Endothelial cell of umbilical vein (primary cell): ENCODE measurements at regions not wholly inside any gene's neighbourhood (a gene's known extent, or its start where the extent isn't known, plus 50 kb on each side); places are given as distances from the start of the nearest gene placed in this dataset.

Experiments
- BruUV-seq: library from RNA; stranded (reverse); fragments of 400-500 nt; replicated peaks from 2 replicates; lab custom pipeline; 2021; lab: Mats Ljungman, UMichigan
- CTCF ChIA-PET: fragments of 300-600, 350-600 bp; sonication (Branson Sonifier 250); formaldehyde crosslinking; loops from one replicate; lab custom pipeline; 2021; ENCODE audit warnings: antibody characterized with exemption, inconsistent platforms; lab: Charles Lee
- POLR2A ChIA-PET: fragments of 300-600, 350-600 bp; sonication (Branson Sonifier 250); formaldehyde crosslinking; loops from one replicate; lab custom pipeline; 2021; ENCODE audit warnings: antibody characterized with exemption, inconsistent platforms; lab: Charles Lee
- DNase-seq: peaks from one replicate; pipeline ENCODE4 v3.0.0-alpha.2; 2011; ENCODE audit warnings: low read depth, low spot score
- FAIRE-seq: peaks from 2 replicates; lab custom pipeline; 2011; peaks lifted over from hg19 to GRCh38; lab: Jason Lieb, UNC
- H2AFZ ChIP-seq: 2 replicates; pipeline ENCODE4 v1.6.0; 2012; ENCODE audit warnings: low read depth, low read length, control low read depth, inconsistent platforms
- H3K27ac ChIP-seq: 2 replicates; pipeline ENCODE4 v1.5.1; 2011; ENCODE audit warnings: low read depth, mild to moderate bottlenecking, control low read depth, low read length, moderate library complexity; ENCODE audit not compliant: insufficient read depth
- H3K27me3 ChIP-seq, 2 experiments: 2 replicates each; pipeline versions ENCODE4 v1.6.0 to v1.6.1; 2011; ENCODE audit warnings: low read length in 2 of 2, mixed read lengths in 1 of 2; ENCODE audit not compliant: control insufficient read depth in 2 of 2, insufficient read depth in 2 of 2
- H3K36me3 ChIP-seq, 2 experiments: 2 replicates in 1 of 2; 3 replicates in 1 of 2; pipeline ENCODE4 v1.5.1; 2011; ENCODE audit warnings: low read length in 2 of 2, mild to moderate bottlenecking in 1 of 2, moderate library complexity in 1 of 2; ENCODE audit not compliant: control insufficient read depth in 2 of 2, insufficient read depth in 2 of 2; ENCODE audit errors: extremely low read depth in 1 of 2
- H3K4me1 ChIP-seq: 3 replicates; pipeline ENCODE4 v1.5.1; 2011; ENCODE audit warnings: mild to moderate bottlenecking, low read length; ENCODE audit not compliant: control insufficient read depth, insufficient read depth; ENCODE audit errors: extremely low read depth
- H3K4me2 ChIP-seq: 2 replicates; pipeline ENCODE4 v1.6.1; 2011; ENCODE audit warnings: low read length, control low read depth, mixed read lengths; ENCODE audit not compliant: insufficient read depth
- H3K4me3 ChIP-seq, 3 experiments: fragments of 200-600 bp in 1 of 3; sonication (generic), shearing (Covaris generic) in 1 of 3; replicated peaks in 1 of 3; 2 replicates each; pipeline ENCODE4 v1.5.1; 2011 to 2016; ENCODE audit warnings: control low read depth in 3 of 3, low read length in 3 of 3, mild to moderate bottlenecking in 2 of 3, inconsistent platforms in 1 of 3, low read depth in 1 of 3, moderate library complexity in 1 of 3; ENCODE audit not compliant: insufficient read depth in 1 of 3
- H3K79me2 ChIP-seq: 2 replicates; pipeline ENCODE4 v1.6.0; 2012; ENCODE audit warnings: low read length, inconsistent platforms; ENCODE audit not compliant: control insufficient read depth, insufficient read depth
- H3K9ac ChIP-seq: replicated peaks from 2 replicates; pipeline ENCODE3; 2011; ENCODE audit warnings: low read length, control low read depth; ENCODE audit not compliant: insufficient read depth; ENCODE audit errors: extremely low read depth
- H3K9me1 ChIP-seq: replicated peaks from 3 replicates; pipeline ENCODE4 v1.6.0; 2011; ENCODE audit warnings: mild to moderate bottlenecking, low read length; ENCODE audit not compliant: control insufficient read depth, insufficient read depth; ENCODE audit errors: extremely low read depth
- H3K9me3 ChIP-seq: replicated peaks from 2 replicates; pipeline ENCODE4 v1.5.1; 2012; ENCODE audit warnings: low read length, inconsistent platforms; ENCODE audit not compliant: control insufficient read depth, insufficient read depth
- H4K20me1 ChIP-seq: replicated peaks from 2 replicates; pipeline ENCODE3; 2011; ENCODE audit warnings: mild to moderate bottlenecking, low read length; ENCODE audit not compliant: control insufficient read depth, insufficient read depth; ENCODE audit errors: extremely low read depth
- EZH2 ChIP-seq: IDR thresholded peaks from 2 replicates; pipeline ENCODE4 v1.6.1; 2012; ENCODE audit warnings: borderline replicate concordance, low read depth, mild to moderate bottlenecking, moderate library complexity, low read length, inconsistent platforms; ENCODE audit not compliant: severe bottlenecking
- FOS ChIP-seq: IDR thresholded peaks from 2 replicates; pipeline ENCODE4 v1.6.1; 2011; ENCODE audit warnings: mild to moderate bottlenecking, low read length, moderate library complexity, borderline replicate concordance; ENCODE audit not compliant: insufficient read depth
- GATA2 ChIP-seq: IDR thresholded peaks from 2 replicates; pipeline ENCODE4 v1.7.0; 2011; ENCODE audit warnings: low read depth, mild to moderate bottlenecking, moderate library complexity, mixed read lengths, low read length; ENCODE audit not compliant: insufficient read length, insufficient read depth
- JUN ChIP-seq: IDR thresholded peaks from 2 replicates; pipeline ENCODE4 v1.6.1; 2011; ENCODE audit warnings: borderline replicate concordance, low read depth; ENCODE audit not compliant: insufficient read length, insufficient read depth
- MYC ChIP-seq: IDR thresholded peaks from one replicate; pipeline ENCODE4 v1.6.1; 2011; ENCODE audit warnings: mild to moderate bottlenecking, low read depth, low read length
- POLR2A ChIP-seq: IDR thresholded peaks from 2 replicates; pipeline ENCODE4 v1.6.1; 2012; ENCODE audit warnings: low read depth, mild to moderate bottlenecking, control low read depth, low read length
- POLR2AphosphoS5 ChIP-seq: IDR thresholded peaks from 2 replicates; pipeline ENCODE4 v1.6.1; 2012; ENCODE audit warnings: low read depth, mild to moderate bottlenecking, control low read depth, low read length, moderate library complexity; ENCODE audit not compliant: insufficient read depth
- dilution Hi-C: fragments of 300-500 bp; cut with MboI; formaldehyde crosslinking; loops from one replicate; pipeline ENCODE4 v1.15.0; 2019; ENCODE audit warnings: low sequenced_read_pairs; ENCODE audit not compliant: extremely low pct_ligation_motif_present
- intact Hi-C: fragments of 100-400 bp; cut with micrococcal nuclease; formaldehyde crosslinking; loops from one replicate; pipeline ENCODE4 v1.10.0; 2022
- TF ChIP-seq, protein P1 (sequence below): IDR thresholded peaks from 2 replicates; pipeline ENCODE4 v1.6.1; 2011; ENCODE audit not compliant: insufficient read depth, insufficient read length
- TF ChIP-seq, protein P2 (sequence below), 2 donors: IDR thresholded peaks; 1 replicate in 1 of 2; 2 replicates in 1 of 2; pipeline ENCODE4 v1.5.1; 2011; ENCODE audit warnings: low read length in 2 of 2, mild to moderate bottlenecking in 2 of 2, moderate library complexity in 2 of 2, control low read depth in 1 of 2, inconsistent platforms in 1 of 2, low read depth in 1 of 2; ENCODE audit not compliant: insufficient read depth in 1 of 2; ENCODE audit errors: extremely low read depth in 1 of 2

DNA sequence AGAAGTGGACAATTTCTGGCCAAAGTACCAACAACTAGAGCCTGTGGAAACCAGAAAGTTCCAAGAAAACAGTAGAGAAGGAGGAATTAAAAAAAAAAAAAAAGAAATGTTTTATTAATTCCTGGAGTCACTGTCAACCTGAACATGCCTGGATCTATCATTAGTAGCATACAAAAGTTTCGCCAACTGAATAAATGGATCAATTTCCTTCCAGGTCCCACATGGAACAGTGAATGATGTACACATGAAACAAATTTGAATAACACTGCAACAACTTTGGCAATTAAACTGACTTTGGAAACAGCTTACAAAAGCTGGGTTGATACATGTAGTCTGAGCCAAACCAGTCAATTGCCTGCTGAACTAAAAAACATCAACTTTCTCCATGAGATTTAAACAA, 90.0 kb upstream of the HMGCLL1 start:
- intact Hi-C loops, result no loop called here
- H3K79me2 ChIP-seq, result no peaks in the 10 kb centered on the region
- H3K9me1 ChIP-seq, result no peaks in the 10 kb centered on the region
- dilution Hi-C loops, result no loop called here
- POLR2A ChIA-PET, result no interaction called here
- H3K4me1 ChIP-seq, result no peaks in the 10 kb centered on the region
- TF ChIP-seq FOS (no peak), MYC (no peak), EZH2 (no peak), JUN (no peak), GATA2 (no peak), POLR2A (no peak), POLR2AphosphoS5 (no peak)
- TF ChIP-seq, protein P1, sequence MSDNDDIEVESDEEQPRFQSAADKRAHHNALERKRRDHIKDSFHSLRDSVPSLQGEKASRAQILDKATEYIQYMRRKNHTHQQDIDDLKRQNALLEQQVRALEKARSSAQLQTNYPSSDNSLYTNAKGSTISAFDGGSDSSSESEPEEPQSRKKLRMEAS, result no peak
- TF ChIP-seq, protein P2, sequence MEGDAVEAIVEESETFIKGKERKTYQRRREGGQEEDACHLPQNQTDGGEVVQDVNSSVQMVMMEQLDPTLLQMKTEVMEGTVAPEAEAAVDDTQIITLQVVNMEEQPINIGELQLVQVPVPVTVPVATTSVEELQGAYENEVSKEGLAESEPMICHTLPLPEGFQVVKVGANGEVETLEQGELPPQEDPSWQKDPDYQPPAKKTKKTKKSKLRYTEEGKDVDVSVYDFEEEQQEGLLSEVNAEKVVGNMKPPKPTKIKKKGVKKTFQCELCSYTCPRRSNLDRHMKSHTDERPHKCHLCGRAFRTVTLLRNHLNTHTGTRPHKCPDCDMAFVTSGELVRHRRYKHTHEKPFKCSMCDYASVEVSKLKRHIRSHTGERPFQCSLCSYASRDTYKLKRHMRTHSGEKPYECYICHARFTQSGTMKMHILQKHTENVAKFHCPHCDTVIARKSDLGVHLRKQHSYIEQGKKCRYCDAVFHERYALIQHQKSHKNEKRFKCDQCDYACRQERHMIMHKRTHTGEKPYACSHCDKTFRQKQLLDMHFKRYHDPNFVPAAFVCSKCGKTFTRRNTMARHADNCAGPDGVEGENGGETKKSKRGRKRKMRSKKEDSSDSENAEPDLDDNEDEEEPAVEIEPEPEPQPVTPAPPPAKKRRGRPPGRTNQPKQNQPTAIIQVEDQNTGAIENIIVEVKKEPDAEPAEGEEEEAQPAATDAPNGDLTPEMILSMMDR (IDR thresholded peaks at IDR 0.05; ENCODE audit: extremely low read depth in 1 of 2, insufficient read depth in 1 of 2, low read depth in 1 of 2, low read length in 2 of 2), result no peak
- no peaks in the 10 kb centered on the region for H3K9me3 ChIP-seq
- no peaks in the 10 kb centered on the region for H3K27me3 ChIP-seq
- no peak overlapping the region for H3K4me2 ChIP-seq
- no peak for DNase-seq
- FAIRE-seq, result no peak
- H3K4me3 ChIP-seq, result no peak overlapping the region
- CTCF ChIA-PET, result no interaction called here
- no peak overlapping the region for H3K9ac ChIP-seq
- no peaks in the 10 kb centered on the region for H4K20me1 ChIP-seq
- no peak overlapping the region for H3K27ac ChIP-seq
- BruUV-seq, result no TSS peak
- H3K36me3 ChIP-seq, result no peaks in the 10 kb centered on the region
- peak overlapping the region; percentile 79 for H2AFZ ChIP-seq
